COR-L47 (cell line): ENCODE measurements at regions not wholly inside any gene's neighbourhood (a gene's known extent, or its start where the extent isn't known, plus 50 kb on each side); places are given as distances from the start of the nearest gene placed in this dataset.

Source experiments
- DNase-seq: peaks from one replicate; lab custom pipeline; 2025; lab: John Stamatoyannopoulos, UW

DNA sequence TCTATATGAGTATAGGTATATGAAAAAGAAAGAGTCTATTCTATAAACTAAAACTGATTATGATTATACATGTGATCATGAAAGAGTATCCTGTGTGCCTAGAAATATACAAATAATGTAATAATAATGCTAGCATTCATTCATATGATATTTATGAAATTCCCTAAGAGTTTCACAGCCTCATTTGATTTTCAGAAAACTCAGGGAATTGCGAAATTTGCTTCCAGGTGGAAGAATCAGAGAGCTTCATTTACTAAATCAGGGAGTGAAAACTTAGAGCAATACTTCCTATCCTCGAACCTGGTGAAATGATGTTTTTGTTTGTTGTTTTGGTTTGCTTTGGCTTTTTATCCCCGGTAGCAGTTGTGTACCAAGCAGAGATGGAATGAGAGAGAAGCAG is 1105.7 kb upstream of the SLIT2 start:
- DNase-seq = no peak

DNA sequence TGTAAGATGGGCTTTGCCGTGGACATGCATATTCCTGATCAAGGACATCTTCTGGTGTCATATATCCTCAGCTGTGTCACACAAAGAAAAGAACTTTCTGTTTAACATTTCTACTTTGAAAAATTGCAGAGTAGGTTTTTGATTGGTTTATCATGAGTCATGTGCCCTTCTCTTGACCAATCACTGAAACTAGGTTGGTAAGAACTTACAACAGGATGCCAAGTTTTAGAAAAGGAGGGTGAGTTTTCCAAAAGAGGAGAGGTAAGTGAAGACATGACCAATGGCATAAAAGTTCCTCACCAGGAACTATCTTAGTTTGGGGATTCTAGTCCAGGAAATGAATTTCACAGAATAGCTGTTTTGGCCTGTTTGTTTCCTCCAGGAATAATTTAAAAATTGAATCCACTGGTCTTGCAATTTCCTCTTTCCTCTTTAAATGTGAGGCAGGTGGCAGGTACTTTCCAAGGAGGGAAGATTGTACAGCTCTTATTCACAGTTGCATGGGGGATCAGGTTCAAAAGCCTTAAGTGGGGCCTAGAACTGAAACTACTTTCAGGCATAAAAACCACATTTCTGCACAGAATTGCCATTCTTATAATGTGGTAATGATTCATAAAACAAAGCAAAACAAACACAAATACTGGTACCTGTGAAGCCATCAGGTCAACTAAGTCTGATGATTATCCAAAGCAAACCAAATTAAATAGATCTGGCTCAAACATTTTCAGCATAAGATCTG is 1114.5 kb upstream of the LCORL start:
- DNase-seq = no peak

DNA sequence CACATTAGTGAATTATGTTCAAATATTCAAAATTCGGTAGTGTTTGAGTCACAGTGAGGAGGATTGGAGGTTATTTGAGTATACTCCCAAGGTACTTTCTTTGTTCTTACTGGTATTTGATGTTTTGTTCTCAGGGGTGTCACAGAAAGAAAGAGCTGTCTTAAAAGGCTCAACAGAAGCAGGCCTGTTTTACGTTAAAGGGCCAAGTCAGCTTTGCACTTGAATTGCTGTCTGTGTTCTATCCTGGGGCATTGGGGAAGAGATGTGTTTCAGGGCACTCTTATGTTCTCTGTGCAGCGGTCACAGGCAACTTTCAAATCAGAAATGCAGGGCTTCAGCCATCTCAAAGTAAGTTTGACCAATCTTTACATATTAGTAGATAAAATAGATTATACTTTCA is 1113.1 kb upstream of the LCORL start:
- DNase-seq = no peak

DNA sequence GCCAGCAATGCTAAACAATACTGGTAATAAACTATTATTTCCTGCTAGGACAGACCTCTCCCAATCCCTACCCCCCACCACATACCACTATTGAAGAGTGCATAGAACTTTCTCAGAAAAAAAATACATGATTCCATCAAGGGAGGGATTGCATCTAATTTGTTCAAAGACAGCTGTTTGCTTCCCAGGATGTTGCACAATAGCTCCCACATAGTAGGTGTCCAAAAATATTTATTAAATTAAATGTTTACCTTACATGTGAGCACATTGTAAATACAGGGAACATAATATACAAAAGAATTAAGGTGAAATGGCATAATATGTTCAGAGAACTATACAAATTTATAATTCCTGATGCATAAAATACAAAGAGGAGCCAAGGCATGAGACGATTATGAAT is 1111.8 kb upstream of the LCORL start:
- DNase-seq = no peak

DNA sequence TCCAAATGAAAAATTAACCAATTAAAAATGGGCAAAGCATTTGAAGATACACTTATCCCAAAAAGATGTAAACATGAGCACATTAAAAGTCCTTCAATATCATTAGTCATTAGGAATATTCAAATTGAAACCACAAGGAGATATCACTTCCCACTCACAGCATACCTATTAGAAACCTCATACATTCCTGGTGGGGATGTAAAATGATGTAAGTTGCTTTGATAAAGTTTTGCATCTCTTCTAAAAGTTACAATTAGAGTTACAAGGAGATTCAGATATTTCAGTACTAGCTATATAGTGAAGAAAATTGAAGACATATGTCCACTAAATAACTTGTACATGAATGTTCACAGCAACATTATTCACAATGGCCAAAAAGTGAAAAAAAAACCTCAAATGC is 1109.3 kb upstream of the LCORL start:
- DNase-seq = no peak

DNA sequence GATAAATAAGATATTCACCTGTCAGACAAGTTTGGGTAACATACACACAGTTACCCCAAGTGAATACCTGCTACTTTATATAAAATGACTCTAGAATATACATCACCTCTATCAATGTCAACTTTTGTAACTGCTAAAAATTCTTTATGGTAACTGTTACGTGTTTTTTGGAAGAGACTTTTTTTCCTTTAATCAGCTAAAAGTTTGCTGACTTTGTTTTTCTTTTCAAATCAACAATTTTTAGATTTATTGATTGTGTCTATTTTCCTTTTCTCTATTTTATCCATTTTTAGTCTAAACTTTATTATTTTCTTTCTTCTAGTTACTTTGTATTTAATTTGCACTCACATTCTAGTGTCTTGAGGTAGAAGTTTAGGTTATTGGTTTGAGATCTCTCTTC is 1106.6 kb upstream of the LCORL start:
- DNase-seq = no peak

DNA sequence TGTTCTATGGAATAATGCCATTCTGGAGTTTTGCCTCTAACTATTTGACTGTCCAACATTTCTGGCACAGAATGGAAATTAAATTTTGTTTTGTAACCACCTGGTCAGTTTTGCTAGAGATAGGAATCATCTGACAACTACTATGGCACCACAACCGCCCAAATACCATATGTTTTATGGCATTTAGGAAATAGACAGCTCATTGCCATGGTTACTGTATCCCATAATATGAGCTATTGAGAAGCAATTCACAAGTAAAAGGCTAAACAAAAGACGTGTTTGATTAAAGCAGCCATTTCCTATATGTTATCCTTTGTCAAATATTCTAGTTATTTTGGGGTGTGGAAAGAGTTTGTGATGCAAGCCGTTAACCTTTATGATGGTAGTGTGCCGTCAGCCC is 1105.3 kb upstream of the LCORL start:
- DNase-seq = no peak

DNA sequence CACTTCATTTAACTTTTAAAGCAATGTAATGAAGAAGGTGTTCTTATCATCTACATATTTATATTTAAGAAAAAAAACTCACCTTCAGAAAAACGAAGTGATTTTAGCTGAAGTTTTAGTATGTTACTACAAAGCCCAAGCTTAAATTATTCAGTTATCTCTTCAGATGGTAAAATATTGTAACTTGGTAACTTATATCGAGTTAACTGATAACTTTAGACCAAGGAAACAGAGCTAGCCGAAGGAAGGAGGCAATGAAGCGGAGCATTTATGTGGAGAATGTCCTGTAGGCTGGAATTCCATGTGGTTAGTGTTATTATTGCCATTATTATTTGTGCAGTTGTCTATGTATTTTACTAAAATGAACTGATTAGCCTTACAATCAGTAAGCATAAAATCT is 1102.1 kb upstream of the LCORL start:
- DNase-seq = no peak

DNA sequence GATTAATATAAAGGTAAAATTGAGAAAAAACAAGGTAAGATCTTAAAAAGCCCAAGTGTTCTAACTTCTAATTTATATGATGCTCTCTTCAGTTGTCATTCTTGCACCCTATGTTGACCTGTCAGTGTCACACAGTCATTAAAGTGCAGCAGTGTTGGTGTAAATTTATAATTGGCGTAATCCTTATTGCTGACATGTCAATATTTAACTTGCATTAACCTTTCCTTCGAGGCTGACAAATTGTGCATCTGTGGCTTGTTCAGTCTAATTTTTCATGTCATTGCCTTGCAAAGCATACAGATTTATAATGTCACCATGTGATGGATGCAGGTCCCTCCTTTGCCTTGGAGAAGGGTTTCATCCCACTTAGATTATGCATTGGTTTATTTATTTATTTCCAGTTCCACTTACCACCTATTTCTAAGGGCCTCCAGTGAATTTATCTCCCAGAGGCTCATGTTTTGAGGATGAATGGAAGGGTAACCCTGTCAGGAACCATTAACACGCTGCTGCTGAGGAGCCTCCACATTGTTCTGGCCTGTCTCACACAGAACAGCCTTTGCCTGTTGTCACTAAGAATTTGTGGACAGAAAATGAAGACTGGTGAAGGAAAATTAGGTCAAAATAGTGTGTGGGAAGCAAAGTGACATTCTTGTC is 1098.5 kb upstream of the LCORL start:
- DNase-seq = no peak

DNA sequence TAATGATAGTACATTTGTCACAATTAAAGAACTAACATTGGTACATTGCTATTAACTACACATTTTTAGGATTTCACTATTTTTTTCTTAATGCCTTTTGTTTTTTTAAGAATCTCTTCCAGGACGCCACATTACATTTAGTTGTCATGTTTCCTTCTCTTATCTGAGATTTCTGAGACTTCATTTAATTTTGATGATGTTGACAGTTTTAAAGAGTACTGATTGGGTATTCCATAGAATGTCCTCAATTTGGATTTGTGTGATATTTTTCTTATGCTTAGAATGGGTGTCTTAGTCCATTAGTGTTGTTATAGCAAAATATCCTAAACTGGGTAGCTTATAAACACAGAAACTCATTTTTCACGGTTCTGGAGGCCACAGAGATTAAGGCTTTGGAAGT is 1095.5 kb upstream of the LCORL start:
- DNase-seq = no peak

DNA sequence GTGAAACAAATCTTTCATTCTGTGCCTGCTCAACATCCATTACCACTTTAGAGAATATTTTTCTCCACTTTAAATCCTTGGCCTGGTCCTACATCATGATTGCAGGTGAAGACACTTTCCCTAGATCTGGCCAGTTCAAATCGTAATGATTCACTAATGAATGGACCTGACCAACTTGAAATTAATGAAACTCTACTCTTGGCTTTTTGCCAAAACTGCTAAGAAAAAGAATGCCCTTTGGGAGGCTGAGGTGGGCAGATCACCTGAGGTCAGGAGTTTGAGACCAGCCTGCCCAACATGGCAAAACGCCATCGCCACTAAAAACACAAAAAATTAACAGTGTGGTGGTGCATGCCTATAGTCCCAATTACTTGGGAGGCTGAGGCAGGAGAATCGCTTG is 1082.6 kb upstream of the LCORL start:
- DNase-seq = no peak

DNA sequence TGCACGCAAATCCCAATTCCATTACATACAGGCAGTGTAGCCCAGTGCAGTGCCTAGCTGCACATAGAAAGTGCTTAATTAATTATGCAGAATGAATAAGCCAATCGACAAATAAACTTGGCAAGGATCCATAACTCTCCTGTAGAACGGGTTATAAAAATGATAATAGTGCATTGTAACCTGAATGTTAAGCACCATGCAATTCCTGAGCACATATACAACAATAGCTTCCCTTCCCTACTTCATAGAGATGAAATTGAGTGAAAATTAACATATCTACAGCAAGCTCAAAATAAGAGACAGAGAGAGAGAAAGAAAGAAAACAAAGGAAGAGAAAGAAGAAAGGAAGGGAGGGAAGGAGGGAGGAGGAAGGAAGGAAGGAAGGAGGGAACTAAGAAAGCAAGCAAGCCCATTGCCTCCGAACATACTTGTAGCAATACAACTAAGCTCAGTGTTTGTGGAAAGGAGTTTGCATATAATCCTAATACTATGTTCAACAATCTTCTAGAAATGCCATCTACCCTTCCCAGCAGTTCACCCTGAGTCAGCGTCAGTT is 1074.0 kb upstream of the LCORL start:
- DNase-seq = peak; percentile 1

DNA sequence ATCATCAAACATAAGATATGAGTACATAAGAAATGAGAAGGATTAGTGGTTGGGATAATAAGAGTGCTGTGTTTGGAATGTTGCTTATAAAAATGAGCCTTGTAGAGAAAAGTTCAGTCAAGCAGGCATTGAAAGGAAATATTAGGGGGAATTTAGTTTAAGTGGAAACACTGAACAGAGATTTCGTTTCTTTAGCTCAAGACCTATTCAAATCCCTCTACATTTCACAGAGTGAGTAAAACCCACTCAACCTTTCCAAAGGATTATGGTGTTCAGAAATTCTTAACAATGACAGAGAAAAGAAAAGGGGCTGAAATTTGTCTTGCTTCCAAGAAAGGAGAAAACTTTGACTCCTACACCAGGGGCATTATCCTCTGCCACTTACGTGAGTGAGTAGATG is 1072.4 kb upstream of the LCORL start:
- no peak for DNase-seq

DNA sequence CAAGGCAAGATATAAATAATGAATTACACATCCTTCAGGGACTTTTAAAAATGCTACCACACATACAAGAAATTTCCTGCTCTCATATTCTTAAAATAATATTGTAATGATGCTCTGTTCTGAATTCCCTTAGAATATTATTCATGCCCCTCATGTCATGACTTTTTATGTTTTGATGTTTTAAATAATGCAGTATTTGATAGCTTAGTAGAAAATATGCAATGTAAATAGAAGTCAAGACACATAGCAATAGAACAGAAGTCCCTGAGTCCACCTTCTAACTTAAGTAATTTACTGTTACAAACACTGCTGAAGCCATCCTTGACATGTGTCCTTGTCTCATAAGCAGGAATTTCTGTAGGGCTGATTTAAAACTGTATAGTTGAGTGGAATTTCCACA is 1071.2 kb upstream of the LCORL start:
- DNase-seq = no peak

DNA sequence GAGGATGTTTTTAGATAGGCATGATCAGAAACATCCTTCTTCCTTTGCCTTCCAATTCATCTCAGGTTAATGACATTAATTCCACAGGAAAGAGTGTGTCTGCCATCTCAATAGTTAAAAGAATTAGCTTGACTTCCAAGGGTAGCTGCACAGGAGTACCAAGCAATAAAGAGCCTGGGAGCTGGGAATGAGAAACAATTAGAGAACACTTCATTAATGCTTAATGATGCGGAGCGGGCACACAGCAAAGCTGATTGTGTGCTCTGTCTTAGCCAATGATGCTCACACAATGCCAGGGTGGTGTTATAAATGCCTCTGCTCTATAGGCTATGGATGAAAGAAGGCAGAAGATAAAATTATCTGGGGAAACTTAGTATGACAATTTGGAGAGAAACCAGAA is 1052.5 kb upstream of the LCORL start:
- no peak for DNase-seq

DNA sequence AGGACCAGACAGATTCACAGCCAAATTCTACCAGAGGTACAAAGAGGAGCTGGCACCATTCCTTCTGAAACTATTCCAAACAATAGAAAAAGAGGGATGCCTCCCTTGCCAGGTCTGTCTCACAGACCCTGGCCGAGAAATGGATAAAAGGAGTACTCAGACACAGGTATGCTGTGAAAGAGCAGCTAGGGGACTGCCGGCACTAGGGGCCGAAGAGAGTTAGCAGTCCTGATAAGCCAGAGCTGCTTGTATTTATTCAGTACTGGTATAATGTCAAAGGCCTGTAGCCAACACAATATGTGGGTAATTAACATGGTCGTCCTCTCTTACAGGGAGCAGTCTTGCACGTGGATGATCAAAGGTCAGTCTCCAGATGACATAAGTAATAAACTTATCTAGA is 1042.1 kb upstream of the LCORL start:
- no peak for DNase-seq

DNA sequence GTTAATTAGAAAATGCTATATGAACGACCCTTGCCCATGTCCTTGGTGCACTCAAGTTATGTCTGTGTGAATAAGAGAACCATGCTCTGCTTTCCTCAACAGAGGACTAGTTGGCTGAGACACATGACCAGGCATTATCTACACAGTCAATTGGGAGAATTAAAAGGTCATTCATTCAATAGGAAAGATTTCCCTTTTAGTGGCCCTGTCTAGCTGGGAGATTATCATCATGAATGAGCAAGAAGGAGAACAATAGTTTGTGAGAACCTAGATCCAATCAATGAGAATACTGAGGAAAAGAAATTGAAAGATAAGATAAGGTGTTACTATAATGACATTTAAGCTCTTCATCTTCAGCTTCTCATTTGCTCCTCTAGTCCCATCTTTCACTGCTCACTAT is 1033.4 kb upstream of the LCORL start:
- no peak for DNase-seq

DNA sequence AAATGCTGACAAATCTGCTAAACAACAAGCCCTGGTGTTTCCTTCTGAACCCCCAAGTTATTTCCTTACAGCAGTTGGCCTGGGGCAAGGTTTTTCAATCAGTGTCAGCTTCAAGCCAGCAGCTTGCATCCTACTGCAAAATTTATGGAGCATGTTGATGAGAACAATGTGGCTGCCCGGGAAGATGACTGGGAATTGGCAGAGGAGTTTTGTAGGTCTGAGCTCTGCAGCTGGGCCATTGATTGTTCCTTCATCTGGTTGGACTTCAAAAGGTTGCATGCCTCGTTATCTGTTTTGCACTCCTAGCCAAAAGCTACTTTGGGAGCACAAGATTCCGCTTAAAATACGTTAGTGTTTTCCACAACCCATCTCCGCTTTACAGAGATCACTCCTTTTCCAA is 1030.3 kb upstream of the LCORL start:
- no peak for DNase-seq

DNA sequence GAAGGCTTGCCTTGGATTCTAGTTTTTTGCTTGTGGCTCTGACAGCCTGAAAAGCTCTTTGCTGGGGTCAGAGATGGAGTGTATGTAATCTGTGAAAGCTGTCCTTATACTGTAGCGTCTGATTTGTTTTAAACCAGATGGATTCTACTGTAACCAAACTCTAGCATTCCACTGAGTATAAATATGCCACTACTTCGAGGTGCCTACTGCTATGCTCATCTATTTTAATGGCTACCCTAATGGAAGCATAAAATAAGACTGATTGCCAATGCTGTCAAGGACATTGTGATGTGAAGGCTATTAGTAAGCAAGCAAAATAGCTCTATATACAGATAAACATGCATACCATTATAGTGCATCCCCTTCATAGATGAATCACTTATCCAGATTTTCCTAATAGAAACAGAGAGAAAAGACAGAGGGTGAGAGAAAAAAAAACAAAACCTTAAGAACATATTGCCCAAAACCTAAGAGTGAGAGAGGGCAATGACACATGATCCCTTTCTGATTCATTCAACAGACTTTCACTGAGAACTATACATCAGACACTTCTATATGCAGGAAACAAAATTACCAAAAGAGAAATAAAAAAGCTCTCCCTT is 1025.8 kb upstream of the LCORL start:
- DNase-seq = no peak

DNA sequence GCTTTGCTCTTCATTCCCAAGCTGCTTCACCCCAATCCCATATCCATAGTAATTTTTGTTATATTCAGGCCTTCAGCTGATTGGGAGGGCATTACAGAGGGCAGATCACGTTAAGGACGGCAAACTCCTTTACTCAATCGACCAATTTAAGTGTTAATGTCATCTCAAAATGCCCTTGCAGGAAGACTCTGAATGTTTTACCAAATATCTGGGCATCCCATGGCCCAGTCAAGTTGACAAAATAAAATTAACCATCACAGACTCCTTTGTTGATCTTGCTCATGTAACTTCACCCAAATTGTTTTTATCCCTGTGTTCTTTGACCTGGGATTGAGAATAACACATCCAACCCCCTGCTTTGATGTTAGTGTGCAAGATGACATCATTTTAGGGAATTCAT is 1018.3 kb upstream of the LCORL start:
- no peak for DNase-seq

DNA sequence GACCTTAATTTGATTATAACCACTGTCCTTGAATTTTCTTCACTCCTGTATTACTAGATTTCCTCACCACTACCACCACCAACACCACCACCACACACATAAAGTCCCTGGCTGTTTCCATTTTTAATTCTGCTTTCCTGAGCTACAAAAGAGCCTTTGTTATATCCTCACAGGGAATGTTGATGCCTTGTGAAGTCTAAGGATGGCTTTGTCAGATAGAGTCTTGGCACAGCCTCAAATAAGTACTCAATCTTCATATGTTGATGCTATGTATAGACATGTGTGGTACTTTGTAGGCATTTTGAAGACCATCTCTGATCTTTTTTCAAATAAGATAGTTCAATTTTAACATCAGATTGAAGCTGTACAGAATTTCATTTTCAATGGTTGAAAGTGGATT is 1016.7 kb upstream of the LCORL start:
- no peak for DNase-seq

DNA sequence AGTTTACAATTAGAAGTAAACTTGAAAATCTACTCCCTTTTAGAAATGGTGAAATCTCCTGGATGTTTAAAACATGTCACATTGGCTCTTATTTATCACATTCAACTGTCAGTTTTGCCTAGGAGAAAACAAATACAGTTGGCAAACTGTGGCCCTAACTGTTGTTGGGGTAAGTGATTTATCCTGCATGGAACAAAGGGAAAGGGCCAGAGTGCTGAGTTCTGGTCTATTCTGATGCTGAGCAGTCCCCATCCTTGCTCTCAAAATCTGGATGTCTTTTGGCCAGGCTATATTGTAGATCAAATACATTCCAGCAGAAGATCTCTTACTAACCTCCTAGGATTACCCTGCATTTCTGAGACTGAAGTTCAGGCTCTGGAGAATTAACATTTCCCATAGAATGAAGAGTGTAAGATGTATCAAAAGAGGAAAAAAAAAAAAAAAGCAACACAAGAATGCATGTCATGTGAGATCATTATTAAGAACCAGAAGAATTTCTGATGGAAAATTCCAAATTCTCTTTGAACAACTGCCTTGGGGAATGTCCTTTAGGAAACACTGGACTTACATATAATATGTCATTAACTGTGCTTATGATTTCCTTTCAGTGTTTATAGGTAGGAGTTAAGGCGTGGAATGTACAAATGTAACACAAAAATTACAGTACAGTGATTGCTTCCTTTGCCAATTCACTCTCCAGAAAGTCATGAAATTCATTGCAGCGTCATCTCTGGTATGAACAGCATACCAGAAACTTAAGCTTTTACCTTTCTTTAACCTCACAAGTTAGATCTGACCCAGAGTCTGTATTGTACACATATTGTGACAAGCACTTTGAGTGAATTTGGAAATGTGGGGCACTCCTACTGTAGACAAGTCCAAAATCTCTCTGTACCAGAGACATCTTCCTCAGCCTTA is 1012.5 kb upstream of the LCORL start:
- no peak for DNase-seq
